ENCODE measurements at regions not wholly inside any gene's neighbourhood (a gene's known extent, or its start where the extent isn't known, plus 50 kb on each side); places are given as distances from the start of the nearest gene placed in this dataset.

GRCh38 chr6:14270142-14270893 lies 152.7 kb downstream of the CD83 start:
- TF ChIP-seq MLLT1 (IDR thresholded peaks at IDR 0.05) (no peak), CTCF (IDR thresholded peaks at IDR 0.05 in 2 of 3, conservative IDR thresholded peaks at IDR 0.05 in 1 of 3; ENCODE audit: control insufficient read depth in 2 of 3, extremely low read depth in 1 of 3, insufficient read depth in 1 of 3, low read depth in 3 of 3, low read length in 3 of 3) (no peak), E2F8 (IDR thresholded peaks at IDR 0.05; ENCODE audit: low read depth, partially characterized antibody) (no peak), CREB1 (IDR thresholded peaks at IDR 0.05; ENCODE audit: low read depth) (no peak), CBFB (IDR thresholded peaks at IDR 0.05; ENCODE audit: low read depth) (no peak), USF2 (IDR thresholded peaks at IDR 0.05; ENCODE audit: borderline replicate concordance, low read depth, low read length) (no peak), HDAC2 (IDR thresholded peaks at IDR 0.05) (no peak)

Measured in GM12878 (cell line).